Endodermal cell (in vitro differentiated cells): ENCODE measurements at regions not wholly inside any gene's neighbourhood (a gene's known extent, or its start where the extent isn't known, plus 50 kb on each side); places are given as distances from the start of the nearest gene placed in this dataset.

Source experiments
- DNase-seq: peaks from one replicate; pipeline ENCODE4 v3.0.0-alpha.2; 2017
- H3K27ac ChIP-seq: 2 replicates; pipeline ENCODE4 v1.5.1; 2013; ENCODE audit warnings: mild to moderate bottlenecking, low read depth, low read length, moderate library complexity
- H3K27me3 ChIP-seq: 2 replicates; pipeline ENCODE4 v1.6.1; 2013; ENCODE audit warnings: mild to moderate bottlenecking, low read length, moderate library complexity; ENCODE audit not compliant: insufficient read depth, control insufficient read depth, poor library complexity, severe bottlenecking
- H3K36me3 ChIP-seq: 2 replicates; pipeline ENCODE4 v1.7.0; 2013; ENCODE audit warnings: mild to moderate bottlenecking, low read length, moderate library complexity; ENCODE audit not compliant: control insufficient read depth, insufficient read depth
- H3K4me1 ChIP-seq: one replicate; pipeline ENCODE4 v1.7.0; 2013; ENCODE audit warnings: low read length; ENCODE audit not compliant: control insufficient read depth, insufficient read depth
- H3K4me3 ChIP-seq: 2 replicates; pipeline ENCODE4 v1.5.1; 2013; ENCODE audit warnings: mild to moderate bottlenecking, low read length, moderate library complexity
- H3K9ac ChIP-seq: 2 replicates; pipeline ENCODE4 v1.6.1; 2013; ENCODE audit warnings: mild to moderate bottlenecking, low read length, moderate library complexity; ENCODE audit not compliant: poor library complexity, severe bottlenecking; ENCODE audit errors: extremely low read depth
- H3K9me3 ChIP-seq: 2 replicates; pipeline ENCODE4 v1.6.1; 2013; ENCODE audit warnings: mild to moderate bottlenecking, low read length, moderate library complexity; ENCODE audit not compliant: control insufficient read depth
- H3K27ac Mint-ChIP-seq: 2 replicates; pipeline ENCODE4 v1.8.0; 2020; ENCODE audit warnings: mixed read lengths
- H3K27me3 Mint-ChIP-seq: 2 replicates; pipeline ENCODE4 v1.8.0; 2021; ENCODE audit warnings: mild to moderate bottlenecking, mixed read lengths; ENCODE audit not compliant: insufficient read depth
- H3K36me3 Mint-ChIP-seq: 2 replicates; pipeline ENCODE4 v1.8.0; 2020; ENCODE audit warnings: low read depth, mixed read lengths
- H3K4me1 Mint-ChIP-seq: 2 replicates; pipeline ENCODE4 v1.8.0; 2020; ENCODE audit warnings: mixed read lengths
- H3K4me3 Mint-ChIP-seq: 2 replicates; pipeline ENCODE4 v1.8.0; 2020; ENCODE audit warnings: mild to moderate bottlenecking, moderate library complexity, mixed read lengths
- H3K9me3 Mint-ChIP-seq: 2 replicates; pipeline ENCODE4 v1.8.0; 2020; ENCODE audit warnings: mild to moderate bottlenecking, mixed read lengths
- CTCF ChIP-seq: fragments of 200-600 bp; sonication (generic); conservative IDR thresholded peaks from 2 replicates; pipeline ENCODE4 v1.5.0; 2021; ENCODE audit warnings: antibody characterized with exemption, mild to moderate bottlenecking
- WGBS, 2 experiments: methylation state at CpG; one replicate each; pipeline versions ENCODE4 v1.1.5 to v1.1.7; 2013; ENCODE audit warnings: missing lambda C conversion rate in 2 of 2, mixed read lengths in 1 of 2; ENCODE audit not compliant: insufficient coverage in 1 of 2, insufficient read length in 1 of 2; 5-methylcytosine and 5-hydroxymethylcytosine counted together

- H3K4me3 Mint-ChIP-seq = no peak overlapping the region
- no peaks in the 10 kb centered on the region for H3K36me3 Mint-ChIP-seq
- no peak for DNase-seq
- peaks cover 7% of the 10 kb centered on the region for H3K4me1 Mint-ChIP-seq
- no peak for TF ChIP-seq CTCF
- no peaks in the 10 kb centered on the region for H3K36me3 ChIP-seq
- no peaks in the 10 kb centered on the region for H3K9me3 ChIP-seq
- no peaks in the 10 kb centered on the region for H3K9me3 Mint-ChIP-seq
- no peaks in the 10 kb centered on the region for H3K27me3 Mint-ChIP-seq
- no peak overlapping the region for H3K27ac Mint-ChIP-seq
- H3K4me3 ChIP-seq = no peak overlapping the region
- H3K27ac ChIP-seq = no peak overlapping the region
- H3K27me3 ChIP-seq = no peaks in the 10 kb centered on the region
- no peak overlapping the region for H3K9ac ChIP-seq
- WGBS, 2 experiments = 89 to 100% methylated on average over 2 to 5 of the region's 5 CpGs
- H3K4me1 ChIP-seq = no peaks in the 10 kb centered on the region
Observed at GRCh38 chr4:160372390-160372789, 1269.5 kb downstream of the RAPGEF2 start.

- Mint-ChIP-seq H3K27me3 (no peaks in the 10 kb centered on the region), H3K4me1 (peaks cover 7% of the 10 kb centered on the region)
Observed at GRCh38 chr4:160373911-160374310, 1271.0 kb downstream of the RAPGEF2 start.

DNA sequence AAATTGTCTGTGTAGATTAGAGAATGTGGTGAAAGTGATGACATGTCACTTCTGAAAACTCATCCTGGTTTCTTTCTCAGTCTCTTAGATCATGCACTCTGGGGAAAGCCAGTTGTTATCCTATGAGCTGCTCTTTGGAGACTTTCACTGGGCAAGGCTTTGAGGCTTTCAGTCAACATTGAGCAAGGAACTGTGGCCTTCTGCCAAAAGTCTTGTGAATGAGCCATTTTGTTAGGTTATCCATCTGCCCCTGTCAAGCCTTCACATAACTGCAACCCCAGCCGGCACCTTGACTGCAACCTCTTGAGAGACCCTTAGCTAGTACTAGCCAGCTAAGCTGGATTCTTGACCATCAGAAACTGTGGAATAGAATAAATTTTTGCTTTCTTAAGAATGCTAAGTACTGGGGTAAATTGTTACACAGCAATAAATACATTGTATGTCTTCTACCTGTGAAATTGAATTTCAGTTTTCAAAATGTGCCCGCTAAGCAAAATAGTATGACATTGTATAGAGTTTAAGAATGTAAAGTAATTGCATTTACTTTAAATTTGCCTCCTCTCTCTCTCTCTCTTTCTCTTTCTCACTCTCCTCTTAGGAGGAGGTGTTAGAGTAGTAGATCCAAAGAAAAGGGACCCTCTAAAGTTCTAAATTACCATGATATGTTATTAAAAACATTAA is 1273.0 kb downstream of the RAPGEF2 start:
- Histone ChIP-seq H3K4me3 (no peak overlapping the region), H3K9me3 (no peaks in the 10 kb centered on the region), H3K27me3 (no peaks in the 10 kb centered on the region), H3K4me1 (no peaks in the 10 kb centered on the region), H3K36me3 (no peaks in the 10 kb centered on the region), H3K9ac (no peak overlapping the region), H3K27ac (no peak overlapping the region)
- 89% methylated on average over 1 of the region's 2 CpGs; no CpG with 5 or more reads in 1 of the 2 experiments for WGBS, 2 experiments
- no peak for DNase-seq
- TF ChIP-seq CTCF = no peak
- no peaks in the 10 kb centered on the region for H3K27me3 Mint-ChIP-seq
- no peaks in the 10 kb centered on the region for H3K36me3 Mint-ChIP-seq
- H3K4me3 Mint-ChIP-seq = no peak overlapping the region
- H3K9me3 Mint-ChIP-seq = no peaks in the 10 kb centered on the region
- H3K4me1 Mint-ChIP-seq = peaks cover 7% of the 10 kb centered on the region
- no peak overlapping the region for H3K27ac Mint-ChIP-seq

More at GRCh38 chr4:160373911-160374310, 1271.0 kb downstream of the RAPGEF2 start:
- H3K4me3 Mint-ChIP-seq = no peak overlapping the region
- TF ChIP-seq CTCF = no peak
- no peaks in the 10 kb centered on the region for H3K27me3 ChIP-seq
- 86 to 92% methylated on average over 2 of the region's 2 CpGs for WGBS, 2 experiments
- no peaks in the 10 kb centered on the region for H3K4me1 ChIP-seq
- no peaks in the 10 kb centered on the region for H3K9me3 ChIP-seq
- no peak for DNase-seq
- no peaks in the 10 kb centered on the region for H3K36me3 Mint-ChIP-seq
- no peaks in the 10 kb centered on the region for H3K36me3 ChIP-seq
- no peaks in the 10 kb centered on the region for H3K9me3 Mint-ChIP-seq
- no peak overlapping the region for H3K27ac Mint-ChIP-seq
- H3K4me3 ChIP-seq = no peak overlapping the region
- H3K27ac ChIP-seq = no peak overlapping the region
- H3K9ac ChIP-seq = no peak overlapping the region
